GM18873 (cell line): ENCODE measurements at regions not wholly inside any gene's neighbourhood (a gene's known extent, or its start where the extent isn't known, plus 50 kb on each side); places are given as distances from the start of the nearest gene placed in this dataset.
A peak's percentile ranks its signal among the peaks of the same experiment; 100 is the strongest.
"Not testable (repeated sequence)": the region's sequence is repeated elsewhere in the genome, so short reads cannot be mapped to it uniquely, and the experiment has no call there.

Source experiments
- ATAC-seq: cut with Tn5 transposase; IDR thresholded peaks from one replicate; pipeline ENCODE4 v1.9.1; 2021; ENCODE audit warnings: mild to moderate bottlenecking, moderate library complexity, moderate number of reproducible peaks; ENCODE audit not compliant: unreplicated experiment, low FRiP score

- no peak for ATAC-seq
Measured at GRCh38 chr5:111993242-111993641, 236.2 kb upstream of the NREP start.

- ATAC-seq, result no peak
Measured at GRCh38 chr5:111984044-111984443, 227.1 kb upstream of the NREP start.

- ATAC-seq, result no peak
Measured at GRCh38 chr5:111983459-111983858, 226.5 kb upstream of the NREP start.

- no peak for ATAC-seq
Measured at GRCh38 chr5:111977436-111977829, 220.4 kb upstream of the NREP start.

GRCh38 chr5:111976705-111977435 is 219.9 kb upstream of the NREP start:
- no peak for ATAC-seq

- no peak for ATAC-seq
Measured at GRCh38 chr5:111975133-111975532, 218.1 kb upstream of the NREP start.

- ATAC-seq, result no peak
Measured at GRCh38 chr5:111973961-111974360, 217.0 kb upstream of the NREP start.

- ATAC-seq, result no peak
Measured at GRCh38 chr5:111972548-111972947, 215.6 kb upstream of the NREP start.

- no peak for ATAC-seq
Measured at GRCh38 chr5:111972080-111972479, 215.1 kb upstream of the NREP start.

- no peak for ATAC-seq
Measured at GRCh38 chr5:111968459-111968858, 211.5 kb upstream of the NREP start.

GRCh38 chr5:111967463-111967862 is 210.5 kb upstream of the NREP start:
- ATAC-seq, result no peak

GRCh38 chr5:111966290-111966689 is 209.3 kb upstream of the NREP start:
- ATAC-seq, result no peak

GRCh38 chr5:111963555-111963954 is 206.6 kb upstream of the NREP start:
- no peak for ATAC-seq

GRCh38 chr5:111962906-111963305 is 205.9 kb upstream of the NREP start:
- no peak for ATAC-seq

GRCh38 chr5:111961862-111962261 is 204.9 kb upstream of the NREP start:
- ATAC-seq, result no peak

GRCh38 chr5:111960476-111961215 is 203.7 kb upstream of the NREP start:
- no peak for ATAC-seq

- ATAC-seq, result no peak
Measured at GRCh38 chr5:111958851-111959250, 201.9 kb upstream of the NREP start.

- not testable (repeated sequence) for ATAC-seq
Measured at GRCh38 chr5:111956765-111957164, 199.8 kb upstream of the NREP start.

- peak; percentile 74 for ATAC-seq
Measured at GRCh38 chr5:111954516-111955395, 197.8 kb upstream of the NREP start.

- ATAC-seq, result no peak
Measured at GRCh38 chr5:111953351-111954127, 196.5 kb upstream of the NREP start.
